ENCODE measurements at regions not wholly inside any gene's neighbourhood (a gene's known extent, or its start where the extent isn't known, plus 50 kb on each side); places are given as distances from the start of the nearest gene placed in this dataset.
A peak's percentile ranks its signal among the peaks of the same experiment; 100 is the strongest.
"Not testable (repeated sequence)": the region's sequence is repeated elsewhere in the genome, so short reads cannot be mapped to it uniquely, and the experiment has no call there.

- DNase-seq (ENCODE audit: low read depth), result no peak
Measured at GRCh38 chr17:77821114-77821513, 137.4 kb upstream of the TNRC6C start.

GRCh38 chr17:77822302-77823030, 136.0 kb upstream of the TNRC6C start:
- DNase-seq (ENCODE audit: low read depth), result no peak

DNA sequence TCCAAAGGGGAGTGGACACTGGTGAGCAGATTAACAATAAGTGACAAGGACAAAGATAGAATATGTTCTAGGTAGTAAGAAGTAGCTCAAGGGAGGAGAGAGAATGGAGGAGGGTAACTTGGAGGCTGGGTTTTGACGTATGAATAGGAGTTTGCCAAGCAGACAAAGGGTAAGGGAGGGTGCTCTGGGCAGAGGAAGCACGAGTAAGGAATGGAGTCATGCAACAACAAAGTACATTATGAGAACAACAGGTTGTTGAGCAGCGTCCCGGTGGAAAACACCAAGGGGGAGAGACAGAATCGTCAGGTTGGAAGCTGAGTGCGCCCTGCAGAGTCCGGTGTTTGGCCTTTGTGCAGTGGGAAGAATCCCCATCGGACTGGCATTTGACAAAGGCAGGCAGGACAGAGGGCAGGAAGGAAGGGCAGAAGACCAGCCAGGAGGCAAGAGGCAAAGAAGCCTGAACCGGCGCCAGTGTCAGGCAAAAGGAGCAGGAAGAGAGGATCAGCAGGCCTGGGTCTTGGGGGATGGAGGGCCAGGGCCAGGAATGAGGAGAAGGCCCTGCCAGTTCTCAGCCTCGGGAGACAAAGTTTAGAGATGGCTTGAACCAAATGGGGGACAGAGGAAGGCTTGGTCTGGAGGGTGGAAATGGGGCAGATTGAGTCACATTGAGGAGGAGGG, 134.3 kb upstream of the TNRC6C start:
- DNase-seq (ENCODE audit: low read depth), result no peak

GRCh38 chr17:77824780-77825280, 133.7 kb upstream of the TNRC6C start:
- no peak for DNase-seq (ENCODE audit: low read depth)

DNA sequence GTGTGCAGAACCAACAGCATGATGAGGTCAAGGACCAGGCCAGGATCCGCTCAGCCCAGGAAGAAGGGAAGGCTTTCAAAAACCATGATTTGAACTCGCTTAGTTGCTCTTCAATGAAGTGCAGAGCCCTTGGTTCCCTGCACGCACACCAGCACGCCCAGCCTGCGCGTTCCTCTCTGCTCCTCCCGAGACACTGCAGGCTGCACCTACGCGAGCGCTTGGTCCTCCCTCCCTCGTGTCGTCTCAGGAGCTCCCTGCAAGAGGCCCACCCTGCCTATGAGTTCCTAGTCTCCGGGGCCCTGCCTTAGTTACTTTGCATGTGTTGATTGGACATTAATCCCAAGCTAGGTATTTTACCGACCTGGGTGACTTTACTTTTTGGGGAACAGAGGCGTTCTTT, 132.9 kb upstream of the TNRC6C start:
- no peak for DNase-seq (ENCODE audit: low read depth)

DNA sequence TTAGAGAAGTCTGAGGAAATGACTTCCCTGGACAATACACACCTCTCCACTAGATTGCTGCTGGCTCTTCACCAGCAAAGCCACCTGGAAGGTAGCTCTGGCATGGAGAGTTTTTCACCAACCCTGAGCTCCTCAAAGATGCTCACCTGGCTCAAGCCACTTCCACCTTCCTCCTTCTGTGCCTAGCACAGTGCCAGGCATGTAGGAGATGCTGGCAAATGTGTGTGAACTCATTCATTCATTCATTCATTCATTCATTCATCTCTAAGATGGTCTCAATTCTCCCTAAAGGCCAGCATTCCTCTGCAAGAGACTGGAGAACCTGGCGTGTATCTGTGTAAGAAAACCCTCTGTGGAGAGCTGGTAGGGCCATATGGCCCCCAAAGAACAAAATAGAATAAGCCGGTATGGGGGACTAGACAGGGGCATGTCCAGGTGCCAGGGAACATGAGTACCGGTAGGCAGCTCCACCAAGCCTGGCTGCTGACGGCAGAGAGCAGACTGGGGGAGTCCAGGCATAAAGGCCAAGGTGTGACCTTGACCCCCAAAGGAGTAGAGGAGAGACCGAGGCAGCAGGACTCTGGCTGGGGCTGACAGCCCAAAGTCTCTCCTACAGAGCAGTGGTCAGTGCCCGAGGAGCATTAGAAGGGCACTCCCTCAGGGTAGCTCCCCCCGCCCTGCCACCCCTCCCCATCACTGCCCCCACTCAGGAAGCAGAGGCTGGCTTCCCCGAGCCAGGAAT, 132.2 kb upstream of the TNRC6C start:
- no peak for DNase-seq (ENCODE audit: low read depth)

GRCh38 chr17:77827039-77827438, 131.5 kb upstream of the TNRC6C start:
- no peak for DNase-seq (ENCODE audit: low read depth)

DNA sequence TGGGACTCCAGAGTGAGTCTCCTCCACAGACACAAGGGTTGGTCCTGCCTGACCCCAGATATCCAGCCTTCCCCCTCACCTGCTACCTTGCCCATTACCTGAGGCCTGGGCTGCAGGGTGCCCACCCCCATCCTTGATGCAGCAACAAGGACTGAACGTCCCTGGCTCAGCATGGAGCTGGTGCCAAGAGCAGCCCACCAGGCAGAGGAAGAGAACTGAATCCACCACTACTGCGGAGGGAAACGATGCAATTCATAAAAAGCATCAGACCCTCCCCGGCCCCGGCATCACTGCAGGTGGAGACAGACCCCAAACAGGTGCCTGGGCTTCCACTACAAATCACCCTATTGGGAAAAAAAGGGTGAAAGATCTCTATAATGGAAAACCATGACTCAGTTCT, 131.0 kb upstream of the TNRC6C start:
- no peak for DNase-seq (ENCODE audit: low read depth)

DNA sequence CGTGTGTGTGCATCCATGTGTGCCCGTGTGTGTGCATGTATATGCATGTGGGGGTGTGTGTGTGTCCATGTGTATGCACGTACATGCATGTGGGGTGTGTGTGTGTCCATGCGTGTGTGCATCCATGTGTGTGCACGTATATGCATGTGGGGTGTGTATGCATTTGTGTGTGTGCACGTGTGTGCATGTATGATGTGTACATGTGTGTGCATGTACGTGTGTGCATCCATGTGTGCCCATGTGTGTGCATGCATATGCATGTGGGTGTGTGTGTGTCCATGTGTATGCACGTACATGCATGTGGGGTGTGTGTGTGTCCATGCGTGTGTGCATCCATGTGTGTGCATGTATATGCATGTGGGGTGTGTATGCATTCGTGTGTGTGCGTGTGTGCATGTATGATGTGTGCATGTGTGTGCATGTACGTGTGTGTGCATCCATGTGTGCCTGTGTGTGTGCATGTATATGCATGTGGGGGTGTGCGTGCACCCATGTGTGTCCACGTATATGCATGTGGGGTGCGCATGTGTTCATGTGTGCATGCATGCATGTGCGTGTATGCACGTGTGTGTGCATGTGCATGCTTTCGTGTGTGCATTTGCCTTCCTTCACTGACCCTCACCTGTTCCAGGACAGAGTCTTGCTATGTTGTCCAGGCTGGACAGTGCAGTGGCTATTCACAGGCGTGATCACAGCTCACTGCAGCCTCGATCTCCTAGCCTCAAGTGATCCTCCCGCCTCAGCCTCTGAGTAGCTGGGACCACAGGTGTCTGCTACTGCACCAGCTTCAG, 129.6 kb upstream of the TNRC6C start:
- no peak for DNase-seq (ENCODE audit: low read depth)

DNA sequence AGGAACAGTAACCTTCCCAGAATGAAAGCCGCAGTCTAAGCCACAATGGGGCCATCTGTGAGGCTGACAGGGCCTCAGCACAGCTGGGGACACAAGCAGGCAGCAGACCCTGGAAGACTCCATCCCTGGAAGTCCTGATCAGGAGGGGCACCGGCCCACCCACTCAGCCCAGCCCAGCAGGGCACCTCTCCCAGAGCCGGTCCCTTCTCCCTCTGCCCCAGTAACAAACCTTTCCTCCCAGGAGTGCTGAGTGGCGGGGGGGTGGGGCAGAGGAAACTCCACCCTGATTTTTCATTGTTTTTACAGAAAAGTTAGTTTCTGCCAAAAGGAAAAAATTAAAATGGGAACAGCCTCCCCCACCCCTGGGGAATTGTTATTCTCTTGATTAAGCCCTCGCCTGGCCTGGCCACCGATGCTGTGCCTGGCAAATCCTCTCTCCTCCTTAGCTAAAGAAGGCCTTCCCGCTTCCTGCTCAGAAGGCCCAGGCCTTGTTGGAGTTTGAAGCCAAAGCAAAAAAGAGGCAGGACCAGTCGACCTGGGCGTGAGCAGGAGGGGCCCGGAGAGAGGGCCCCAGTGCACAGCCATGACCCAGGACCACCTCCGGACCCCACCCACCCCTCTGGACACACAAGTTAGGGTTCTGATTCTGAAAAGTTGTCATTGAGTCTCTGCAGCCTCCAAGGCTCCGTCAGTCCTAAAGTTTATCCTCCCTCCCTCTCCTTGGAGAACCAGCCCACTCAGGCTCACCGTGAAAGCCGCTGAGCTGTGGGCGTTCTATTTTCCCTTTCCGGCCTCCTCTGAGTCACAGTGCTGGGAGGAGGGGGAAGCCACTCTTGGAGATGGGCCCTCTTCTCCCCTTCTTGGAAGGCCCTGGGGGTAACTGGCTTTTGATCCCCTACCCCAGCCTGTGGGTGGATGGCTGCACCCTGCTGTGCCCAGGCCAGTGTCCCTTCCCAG, 128.4 kb upstream of the TNRC6C start:
- DNase-seq (ENCODE audit: low read depth), result peak; percentile 74

DNA sequence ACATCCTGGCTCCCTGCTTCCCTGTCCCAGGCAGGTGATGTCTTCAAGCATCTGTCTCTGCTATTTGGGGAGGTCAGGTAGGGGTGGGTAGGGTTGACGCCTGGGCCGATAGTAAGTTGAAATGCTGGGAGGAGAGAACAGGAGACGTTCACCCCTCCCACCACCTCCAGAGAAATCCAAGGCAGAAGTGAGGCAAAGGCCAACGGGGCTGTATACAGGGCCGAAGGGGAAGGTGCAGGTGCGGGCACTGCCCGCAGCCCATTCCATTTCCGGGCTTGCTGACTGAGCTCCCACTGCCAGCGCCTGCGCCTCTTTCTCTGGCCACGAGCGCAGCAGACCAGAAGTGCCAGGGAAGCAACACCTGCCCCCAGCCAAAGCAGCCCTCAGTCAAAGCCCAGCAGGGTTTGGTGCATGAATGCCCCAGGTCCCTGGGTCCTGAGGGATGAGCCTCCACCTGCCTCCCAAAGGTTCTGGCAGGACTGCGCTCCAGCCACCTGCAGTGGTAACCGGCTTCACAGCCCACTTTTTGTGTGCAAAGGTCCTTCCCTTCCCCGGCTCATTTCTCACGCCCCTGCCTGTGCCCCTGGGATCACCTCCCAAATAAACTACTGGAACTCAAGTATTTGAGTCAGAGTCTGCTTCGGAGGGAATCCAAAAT, 127.6 kb upstream of the TNRC6C start:
- no peak for DNase-seq (ENCODE audit: low read depth)

GRCh38 chr17:77831474-77832179, 126.9 kb upstream of the TNRC6C start:
- DNase-seq (ENCODE audit: low read depth), result peak; percentile 74

GRCh38 chr17:77832180-77832560, 126.3 kb upstream of the TNRC6C start:
- no peak for DNase-seq (ENCODE audit: low read depth)

- no peak for DNase-seq (ENCODE audit: low read depth)
Measured at GRCh38 chr17:77833769-77834168, 124.7 kb upstream of the TNRC6C start.

DNA sequence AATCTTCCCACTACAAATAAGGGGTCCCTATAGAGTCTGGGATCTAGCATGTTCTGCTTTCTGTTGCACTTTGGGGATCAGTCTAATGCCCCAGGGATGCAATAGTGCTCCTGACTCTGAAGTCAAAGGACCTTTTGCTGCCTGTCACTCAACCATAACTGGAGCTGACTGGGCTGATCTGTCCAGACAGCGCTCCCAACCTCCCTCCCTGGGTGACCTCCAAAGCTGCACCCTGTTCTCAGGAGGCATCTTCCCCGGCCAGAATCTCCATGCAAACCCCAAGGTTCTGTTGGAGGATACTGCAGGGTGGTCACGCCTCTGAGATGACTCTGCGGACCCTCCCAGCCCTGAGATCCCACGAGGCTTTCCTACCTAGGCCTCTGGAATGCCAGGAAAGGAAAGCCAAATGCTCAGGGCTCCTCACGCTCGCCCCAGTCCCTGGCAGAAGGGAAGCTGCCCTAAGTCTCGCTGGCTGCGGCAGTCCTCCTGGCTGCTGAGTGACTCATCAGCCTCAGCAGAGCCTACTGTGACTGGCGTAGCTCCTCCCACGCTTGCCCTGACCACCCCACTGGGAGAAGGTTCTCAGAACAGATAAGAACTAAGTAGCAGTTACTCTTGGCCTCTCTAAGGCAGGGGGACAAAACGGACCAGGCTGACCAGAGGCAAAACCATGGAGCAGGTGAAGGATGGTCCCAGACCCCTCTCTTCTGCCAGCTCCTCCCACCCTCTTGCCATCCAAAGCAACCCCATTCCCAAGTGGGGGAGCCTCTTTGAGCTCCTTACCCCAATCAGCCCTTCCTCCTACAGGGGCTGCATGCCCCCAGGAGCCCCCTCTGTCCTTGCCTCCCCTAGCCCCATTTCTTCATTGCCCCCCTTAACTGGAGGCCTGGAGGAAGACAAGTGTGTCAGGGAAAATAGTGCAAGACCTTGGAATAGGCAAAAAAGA, 124.1 kb upstream of the TNRC6C start:
- DNase-seq (ENCODE audit: low read depth), result peak; percentile 77

DNA sequence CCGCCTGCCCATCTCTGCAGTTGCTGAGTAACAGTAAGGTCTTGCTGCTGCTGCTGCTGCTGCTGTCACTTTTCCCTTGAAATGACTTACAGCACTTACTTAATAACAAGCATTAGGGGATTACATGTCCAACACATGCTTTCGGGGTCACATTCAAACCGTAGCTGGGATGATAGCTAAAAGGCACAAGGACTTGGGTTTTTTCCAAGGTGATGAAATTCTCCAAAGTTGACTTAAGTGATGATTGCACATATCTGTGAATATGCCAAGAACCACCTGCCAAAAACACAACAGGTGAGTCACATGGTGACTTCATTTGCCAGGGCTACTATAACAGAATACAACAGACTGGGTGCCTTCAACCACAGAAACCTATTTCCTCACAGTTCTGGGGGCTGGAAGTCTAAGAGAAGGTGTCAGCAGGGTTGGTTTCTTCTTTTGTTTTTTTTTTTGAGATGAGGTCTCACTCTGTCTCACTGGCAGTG, 121.9 kb upstream of the TNRC6C start:
- no peak for DNase-seq (ENCODE audit: low read depth)

DNA sequence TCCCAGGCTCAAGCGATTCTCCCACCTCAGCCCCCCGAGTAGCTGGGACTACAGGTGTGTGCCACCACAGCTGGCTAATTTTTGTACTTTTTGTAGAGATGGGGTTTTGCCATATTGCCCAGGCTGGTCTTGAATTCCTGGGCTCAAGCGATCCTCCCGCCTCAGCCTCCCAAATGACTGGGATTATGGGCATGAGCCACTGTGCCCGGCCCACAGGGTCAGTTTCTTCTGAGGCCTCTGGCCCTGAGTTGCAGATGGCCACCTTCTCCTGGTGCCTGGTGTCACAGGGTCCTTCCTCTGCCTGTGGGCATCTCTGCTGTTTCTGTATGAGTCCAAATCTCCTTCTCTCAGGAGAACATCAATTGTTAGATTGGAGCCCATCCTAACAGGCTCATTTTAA, 121.4 kb upstream of the TNRC6C start:
- not testable (repeated sequence) for DNase-seq (ENCODE audit: low read depth)

- DNase-seq (ENCODE audit: low read depth), result no peak
Measured at GRCh38 chr17:77837917-77838316, 120.6 kb upstream of the TNRC6C start.

All from stromal cell of bone marrow (primary cell).